GM19463 (cell line): ENCODE measurements at regions not wholly inside any gene's neighbourhood (a gene's known extent, or its start where the extent isn't known, plus 50 kb on each side); places are given as distances from the start of the nearest gene placed in this dataset.

Source experiments
- ATAC-seq: cut with Tn5 transposase; IDR thresholded peaks from one replicate; pipeline ENCODE4 v1.9.1; 2021; ENCODE audit warnings: mild to moderate bottlenecking, moderate library complexity; ENCODE audit not compliant: unreplicated experiment

DNA sequence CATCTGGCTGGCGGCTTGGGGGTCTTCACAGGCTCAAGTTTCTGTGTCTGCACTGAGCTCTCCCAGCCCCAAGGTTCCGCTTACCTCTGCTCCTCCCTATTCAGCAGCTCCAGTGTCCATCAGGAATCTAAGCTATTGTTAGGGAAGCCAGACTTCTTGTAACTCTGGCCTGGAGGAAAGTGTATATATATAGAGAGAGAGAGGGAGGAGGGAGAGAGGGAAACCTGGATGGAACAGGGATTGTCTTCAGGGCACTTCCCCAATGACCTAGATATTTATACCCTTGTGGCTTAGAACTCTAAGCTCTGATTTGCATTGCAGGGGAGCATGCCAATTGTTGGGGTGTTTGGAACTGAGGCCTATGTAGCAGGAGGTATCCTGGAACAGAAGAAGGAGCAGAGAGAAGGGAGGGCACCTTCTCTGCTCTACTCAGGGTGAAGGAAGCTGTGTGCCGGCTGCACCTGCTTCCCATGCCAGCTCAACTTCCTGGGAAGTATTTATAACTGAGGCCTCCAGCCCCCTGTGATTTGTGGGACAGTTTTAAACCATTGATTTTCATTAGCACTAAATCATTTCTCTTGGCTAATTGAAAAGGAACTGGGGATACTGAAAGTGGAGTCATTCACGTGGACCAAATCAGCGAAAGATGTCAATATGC, 70.9 kb downstream of the NAV1 start:
- no peak for ATAC-seq

DNA sequence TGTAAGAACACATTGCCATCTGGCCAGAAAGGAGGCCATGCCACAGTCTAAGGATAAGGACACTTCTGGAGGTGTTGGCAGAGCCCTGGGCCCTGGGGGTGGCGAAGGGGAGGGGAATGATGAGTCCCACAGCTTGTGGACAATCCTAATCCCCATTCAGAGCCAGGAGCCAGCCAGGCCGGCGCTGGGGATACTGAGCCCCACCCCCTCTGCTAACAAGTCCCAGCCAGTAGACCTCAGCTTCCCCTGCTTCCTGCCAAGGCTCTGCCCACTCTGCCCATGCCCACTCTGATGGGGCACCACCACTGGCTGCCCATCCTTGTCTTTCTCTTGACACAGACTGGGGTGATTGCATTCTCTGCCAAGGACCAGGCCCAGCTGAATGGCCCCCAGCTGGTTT, 71.9 kb downstream of the NAV1 start:
- no peak for ATAC-seq

- no peak for ATAC-seq
Observed at GRCh38 chr1:201612645-201613044, 73.7 kb downstream of the NAV1 start.

GRCh38 chr1:201614262-201615015, 75.5 kb downstream of the NAV1 start:
- ATAC-seq, result no peak

DNA sequence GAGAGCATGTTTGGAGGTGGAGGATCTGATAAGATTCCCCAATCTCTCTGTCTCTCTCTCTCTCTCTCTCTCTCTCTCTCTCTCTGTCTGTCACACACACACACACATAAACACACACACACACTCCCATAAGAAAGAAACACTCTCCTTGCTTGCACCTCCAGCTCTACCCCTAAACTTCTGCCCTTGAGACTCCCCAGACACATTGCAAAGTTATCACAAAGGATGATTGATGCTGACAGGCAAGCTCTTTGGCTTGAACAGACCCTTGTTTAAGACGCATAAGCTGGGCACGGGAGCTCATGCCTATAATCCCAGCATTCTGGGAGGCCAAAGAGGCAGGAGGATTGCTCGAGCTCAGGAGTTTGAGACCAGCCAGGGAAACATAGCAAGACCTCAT, 78.2 kb downstream of the NAV1 start:
- ATAC-seq, result no peak

GRCh38 chr1:201618389-201618788, 79.5 kb downstream of the NAV1 start:
- ATAC-seq, result no peak

GRCh38 chr1:201618905-201619304, 80.0 kb downstream of the NAV1 start:
- ATAC-seq, result no peak

DNA sequence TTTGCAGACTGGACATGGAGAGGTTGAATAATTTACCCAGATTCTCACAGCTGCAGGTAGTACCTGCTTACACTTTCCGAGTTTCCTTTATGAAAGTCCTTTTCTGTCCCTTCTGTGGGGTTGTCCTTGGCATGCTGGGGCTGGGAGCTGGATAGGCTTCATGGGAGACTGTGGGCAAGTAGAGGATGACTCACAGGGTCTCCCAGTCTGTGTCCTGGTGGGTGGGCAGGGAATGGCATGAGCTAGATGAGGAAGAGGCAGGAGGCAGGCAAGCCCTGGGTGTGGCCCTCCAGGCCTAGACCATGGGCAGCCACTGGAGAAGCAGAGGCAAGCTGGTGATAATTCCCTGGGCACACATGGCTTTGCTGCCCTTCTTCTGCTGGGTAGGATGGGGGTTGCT, 80.6 kb downstream of the NAV1 start:
- ATAC-seq, result no peak

- no peak for ATAC-seq
Observed at GRCh38 chr1:201622353-201622752, 83.4 kb downstream of the NAV1 start.

DNA sequence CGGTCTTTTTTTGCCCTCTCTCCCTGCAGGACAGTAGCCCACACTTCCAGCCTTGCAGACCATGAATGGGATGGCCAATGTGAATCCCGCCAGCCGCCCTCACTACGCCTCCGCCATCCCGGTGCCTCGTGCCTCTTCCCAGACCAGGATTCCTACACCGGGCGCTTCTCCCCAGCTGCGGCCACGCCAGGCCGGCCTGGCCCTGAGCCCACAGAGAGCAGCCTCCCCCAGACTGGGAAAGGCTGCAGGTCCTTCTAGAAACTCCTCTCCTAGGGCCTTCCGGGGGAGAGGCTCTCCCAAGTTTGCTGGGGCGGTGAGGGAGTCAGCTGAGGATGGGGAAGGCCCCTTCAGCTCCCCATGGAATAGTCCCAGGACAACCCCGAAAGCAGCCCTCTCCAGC, 83.9 kb downstream of the NAV1 start:
- no peak for ATAC-seq

GRCh38 chr1:201624741-201625225, 85.9 kb downstream of the NAV1 start:
- no peak for ATAC-seq

DNA sequence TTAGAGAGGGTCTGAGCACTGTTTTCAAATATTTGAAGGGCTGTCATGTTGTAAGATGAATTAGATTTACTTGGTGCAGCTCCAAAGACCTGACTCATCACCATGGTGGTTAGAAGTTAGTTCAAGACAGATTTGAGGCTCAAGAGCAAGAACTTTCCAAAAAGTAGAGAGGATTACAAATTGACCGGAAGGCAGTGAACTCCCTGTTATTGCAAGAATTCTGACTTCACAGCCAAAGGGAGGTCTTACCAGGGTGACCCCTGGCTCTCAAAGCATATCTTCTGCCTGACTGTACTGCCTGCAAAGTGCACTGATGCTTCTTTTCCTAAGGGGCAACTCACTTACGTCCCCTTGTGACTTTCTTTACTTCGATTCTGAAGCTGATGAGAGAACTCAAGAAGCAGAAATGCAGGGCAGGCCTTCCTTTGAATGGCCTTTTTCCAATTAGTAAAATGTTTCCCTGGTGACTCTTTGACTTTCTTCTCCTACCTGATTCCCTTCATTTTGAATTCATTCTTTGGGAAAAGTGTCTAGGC, 86.4 kb downstream of the NAV1 start:
- no peak for ATAC-seq

- ATAC-seq, result no peak
Observed at GRCh38 chr1:201625851-201626251, 86.9 kb downstream of the NAV1 start.

DNA sequence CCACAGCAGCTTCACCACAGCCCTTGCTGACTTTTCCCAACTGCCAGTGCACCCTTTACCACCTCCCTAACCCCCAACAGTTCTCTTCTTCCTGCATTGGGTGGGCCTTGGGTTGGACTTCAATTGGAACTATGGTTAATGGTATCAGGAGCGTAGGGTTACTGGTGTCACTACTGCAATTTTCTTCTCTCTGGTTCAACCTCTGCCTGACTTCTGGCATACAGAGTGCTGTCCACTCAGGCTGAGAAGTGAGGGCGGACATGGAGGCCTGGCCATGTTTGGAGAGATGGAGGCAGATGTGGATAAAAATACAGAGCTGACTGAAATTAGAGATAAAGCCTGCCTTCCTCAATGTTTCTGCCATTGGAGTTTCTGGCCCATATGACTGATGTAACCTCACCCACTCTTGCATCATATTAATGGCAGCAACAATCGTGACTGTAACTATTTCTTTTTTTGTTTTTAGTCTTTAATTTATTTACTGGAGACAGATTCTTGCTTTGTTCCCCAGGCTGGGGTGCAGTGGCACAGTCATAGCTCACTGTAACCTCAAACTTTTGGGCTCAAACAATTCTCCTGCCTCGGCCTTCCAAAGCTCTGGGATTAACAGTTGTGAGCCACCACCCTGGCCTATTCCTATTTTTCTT, 87.8 kb downstream of the NAV1 start:
- no peak for ATAC-seq

DNA sequence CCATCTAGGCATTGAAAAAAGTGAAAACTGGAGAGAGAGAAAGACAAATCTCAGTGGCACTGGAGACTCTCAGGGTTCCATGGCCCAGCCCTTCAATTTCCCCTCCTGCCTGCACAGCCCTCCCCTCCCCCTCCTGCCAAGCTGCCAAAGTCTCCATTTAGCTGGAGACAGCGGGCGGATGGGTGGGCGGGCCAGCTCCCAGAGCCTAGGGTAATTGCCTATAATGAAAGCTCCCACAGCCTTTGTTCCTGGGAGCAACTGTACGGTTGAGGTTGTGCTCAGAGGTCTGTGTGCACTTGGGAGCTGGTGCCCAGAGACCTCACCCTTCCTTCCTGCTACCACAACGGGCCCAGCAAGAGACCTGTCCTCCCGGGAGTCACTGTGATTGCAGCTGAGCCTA, 89.6 kb downstream of the NAV1 start:
- ATAC-seq, result no peak

- no peak for ATAC-seq
Observed at GRCh38 chr1:201630582-201630981, 91.7 kb downstream of the NAV1 start.

DNA sequence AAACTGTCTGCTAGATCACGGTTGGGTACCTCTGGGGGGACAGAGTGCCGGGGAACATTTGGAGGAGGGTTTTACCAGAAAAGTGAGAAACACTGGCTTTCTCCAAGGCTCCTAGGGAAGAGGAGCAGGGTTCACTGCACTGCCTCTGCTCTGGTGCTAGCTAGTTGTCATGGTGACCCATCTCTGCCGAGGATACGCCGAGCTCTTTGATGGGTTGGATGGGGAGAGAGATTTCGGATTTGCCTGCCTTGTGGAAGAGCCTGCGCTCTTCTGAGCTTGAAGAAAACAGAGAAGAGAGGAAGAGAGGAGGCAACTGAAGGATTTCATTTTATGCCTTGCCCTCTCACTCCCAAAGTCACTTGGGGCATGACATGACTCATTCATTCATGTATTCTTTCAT, 92.1 kb downstream of the NAV1 start:
- ATAC-seq, result no peak

DNA sequence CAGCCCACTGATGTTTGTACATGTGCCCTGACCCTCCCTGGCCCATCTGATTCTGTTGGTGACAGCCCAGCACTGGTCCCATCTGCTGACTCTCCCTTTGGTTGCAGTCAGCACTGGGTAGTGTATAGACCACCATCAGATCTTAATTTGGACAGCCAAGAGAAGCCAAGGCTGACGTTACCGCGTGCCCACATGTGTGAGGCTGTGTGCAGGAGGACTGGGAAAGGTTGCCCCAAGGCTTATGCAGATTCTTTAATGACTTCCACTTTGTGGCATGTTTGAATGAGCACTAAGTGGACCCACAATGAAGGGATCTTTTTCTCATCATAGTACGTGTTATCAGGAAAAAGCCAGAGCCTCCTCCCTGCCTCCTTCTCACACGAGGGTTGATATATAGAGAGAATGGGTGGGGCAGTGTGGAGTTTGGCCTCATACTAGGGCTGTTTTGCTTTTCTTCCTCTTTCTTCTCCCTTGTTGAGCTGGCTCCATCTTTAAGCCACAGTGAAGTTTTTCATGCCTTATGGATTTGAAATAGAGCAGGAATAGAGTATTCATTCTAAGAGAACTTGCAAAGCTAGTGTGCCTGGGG, 93.5 kb downstream of the NAV1 start:
- no peak for ATAC-seq

GRCh38 chr1:201633297-201633696, 94.4 kb downstream of the NAV1 start:
- no peak for ATAC-seq

GRCh38 chr1:201633811-201634210, 94.9 kb downstream of the NAV1 start:
- no peak for ATAC-seq

GRCh38 chr1:201634261-201634660, 95.3 kb downstream of the NAV1 start:
- no peak for ATAC-seq
